Right renal pelvis (tissue), 4 donors: ENCODE measurements at regions not wholly inside any gene's neighbourhood (a gene's known extent, or its start where the extent isn't known, plus 50 kb on each side); places are given as distances from the start of the nearest gene placed in this dataset.
"Not testable (repeated sequence)": the region's sequence is repeated elsewhere in the genome, so short reads cannot be mapped to it uniquely, and the experiment has no call there.

Source experiments
- DNase-seq, 4 donors: peaks; one replicate each; pipeline ENCODE4 v3.0.0-alpha.2; 2013; ENCODE audit warnings: low read depth in 4 of 4, low spot score in 3 of 4, missing footprints in 1 of 4

- DNase-seq, result no peak
These were observed 167.9 kb upstream of the GSE1 start for GRCh38 chr16:85445064-85445778.

GRCh38 chr16:85445779-85446222 lies 167.3 kb upstream of the GSE1 start:
- no peak for DNase-seq

- no peak for DNase-seq
These were observed 166.0 kb upstream of the GSE1 start for GRCh38 chr16:85446951-85447692.

- DNase-seq, result no peak
These were observed 165.3 kb upstream of the GSE1 start for GRCh38 chr16:85447693-85448313.

GRCh38 chr16:85448557-85449190 lies 164.4 kb upstream of the GSE1 start:
- DNase-seq, result no peak

GRCh38 chr16:85449191-85449884 lies 163.8 kb upstream of the GSE1 start:
- no peak for DNase-seq

- DNase-seq, result no peak
These were observed 163.3 kb upstream of the GSE1 start for GRCh38 chr16:85449885-85450245.

- not testable (repeated sequence) for DNase-seq
These were observed 162.0 kb upstream of the GSE1 start for GRCh38 chr16:85451142-85451541.

- DNase-seq, result no peak
These were observed 161.3 kb upstream of the GSE1 start for GRCh38 chr16:85451641-85452363.

- DNase-seq, result no peak
These were observed 160.5 kb upstream of the GSE1 start for GRCh38 chr16:85452364-85453193.

GRCh38 chr16:85453194-85453678 lies 159.9 kb upstream of the GSE1 start:
- no peak for DNase-seq

- no peak for DNase-seq
These were observed 159.4 kb upstream of the GSE1 start for GRCh38 chr16:85453703-85454102.

GRCh38 chr16:85454171-85454872 lies 158.8 kb upstream of the GSE1 start:
- DNase-seq, result no peak

GRCh38 chr16:85455534-85455933 lies 157.6 kb upstream of the GSE1 start:
- no peak for DNase-seq

GRCh38 chr16:85457366-85457765 lies 155.8 kb upstream of the GSE1 start:
- DNase-seq, result no peak

GRCh38 chr16:85458968-85459367 lies 154.2 kb upstream of the GSE1 start:
- DNase-seq, result no peak

GRCh38 chr16:85459529-85460251 lies 153.4 kb upstream of the GSE1 start:
- DNase-seq, result no peak
